Ovary (tissue), 7 donors: ENCODE measurements at regions not wholly inside any gene's neighbourhood (a gene's known extent, or its start where the extent isn't known, plus 50 kb on each side); places are given as distances from the start of the nearest gene placed in this dataset.

Experiments used
- DNase-seq, 5 donors: peaks; one replicate each; pipeline ENCODE4 v3.0.0-alpha.2; 2019 to 2020
- H3K27ac ChIP-seq, 2 donors: fragments of 200-600 bp; one replicate each; pipeline versions ENCODE4 v1.5.1 to v1.8.0; 2019 to 2022
- H3K27me3 ChIP-seq: fragments of 200-600 bp; one replicate; pipeline ENCODE4 v1.8.0; 2022
- H3K36me3 ChIP-seq: fragments of 200-600 bp; sonication (generic); one replicate; pipeline ENCODE4 v1.5.1; 2019
- H3K4me1 ChIP-seq: one replicate; pipeline ENCODE4 v1.8.1; 2013; ENCODE audit warnings: mild to moderate bottlenecking, moderate library complexity; ENCODE audit not compliant: insufficient read depth
- H3K4me3 ChIP-seq: fragments of 200-600 bp; sonication (generic); one replicate; pipeline ENCODE4 v1.5.1; 2017
- H3K9me3 ChIP-seq, 2 donors: fragments of 200-600 bp in 1 of 2; sonication (generic) in 1 of 2; one replicate each; pipeline versions ENCODE4 v1.5.1 to v1.8.1; 2013 to 2019; ENCODE audit warnings: mild to moderate bottlenecking in 1 of 2, moderate library complexity in 1 of 2
- EP300 ChIP-seq: sonication (generic); formaldehyde crosslinking; IDR thresholded peaks from one replicate; pipeline ENCODE4 v1.6.1; 2017; ENCODE audit warnings: antibody characterized with exemption
- POLR2A ChIP-seq: fragments of 450-650 bp; IDR thresholded peaks from one replicate; pipeline ENCODE4 v1.6.1; 2017; ENCODE audit warnings: antibody characterized with exemption, mild to moderate bottlenecking, moderate library complexity
- WGBS, 3 donors: extraction: QIAGEN DNeasy Blood & Tissue Kit in 1 of 3; methylation state at CpG; one replicate each; pipeline versions ENCODE4 v1.1.5 to v1.1.7; 2013 to 2017; 5-methylcytosine and 5-hydroxymethylcytosine counted together
- intact Hi-C, 4 donors: fragments of 100-400 bp; cut with DNase I; formaldehyde crosslinking; loops; one replicate each; pipeline versions ENCODE4 v1.11.0 to v1.15.1; 2022 to 2023
- TF ChIP-seq, protein P1 (sequence below), 3 donors: fragments of 450-650 bp in 2 of 3; fragments of 200-600 bp in 1 of 3; IDR thresholded peaks; one replicate each; pipeline versions ENCODE4 v1.5.1 to v1.8.0; 2016 to 2022; ENCODE audit warnings: antibody characterized with exemption in 3 of 3, mild to moderate bottlenecking in 1 of 3
- donor health status: DM: no; HTN: no; CAD: no; lungs with moderate emphysema.
- donor health status: DM: no; HTN: no; CAD: no.
- donor health status: Bipolar disorder and iron deficiency.
- donor health status: DM: no; HTN: no; CAD: no.
- donor health status: DM: yes; HTN: yes; CAD: no.

DNA sequence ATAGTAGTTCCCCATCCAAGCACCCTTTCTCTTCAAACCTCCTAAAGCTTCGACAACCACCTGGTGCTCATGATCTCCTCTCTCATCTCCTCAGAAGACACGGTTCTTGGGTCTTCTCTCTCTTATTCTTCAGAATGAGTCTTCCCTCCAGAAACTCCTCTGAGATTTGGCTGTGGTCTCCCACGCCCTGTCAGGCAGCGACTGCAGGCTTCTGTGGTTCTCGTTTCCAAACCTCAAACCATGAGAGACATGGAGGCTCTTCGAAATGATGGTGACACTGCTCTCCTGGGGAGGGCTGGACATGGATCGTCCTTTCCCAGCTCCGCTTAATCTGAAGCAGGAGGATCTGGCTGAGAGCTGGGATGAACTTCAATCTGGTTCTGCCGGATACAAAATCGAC lies 78.6 kb upstream of the PITRM1 start:
- Histone ChIP-seq H3K4me1 (no peaks in the 10 kb centered on the region), H3K27me3 (no peaks in the 10 kb centered on the region), H3K27ac (no peak overlapping the region), H3K36me3 (no peaks in the 10 kb centered on the region), H3K4me3 (no peak overlapping the region), H3K9me3 (no peaks in the 10 kb centered on the region)
- no peak for DNase-seq
- WGBS, 3 donors = 90 to 94% (median 91%) methylated on average over 10 of the region's 10 CpGs
- intact Hi-C loops = no loop called here
- TF ChIP-seq, protein P1, sequence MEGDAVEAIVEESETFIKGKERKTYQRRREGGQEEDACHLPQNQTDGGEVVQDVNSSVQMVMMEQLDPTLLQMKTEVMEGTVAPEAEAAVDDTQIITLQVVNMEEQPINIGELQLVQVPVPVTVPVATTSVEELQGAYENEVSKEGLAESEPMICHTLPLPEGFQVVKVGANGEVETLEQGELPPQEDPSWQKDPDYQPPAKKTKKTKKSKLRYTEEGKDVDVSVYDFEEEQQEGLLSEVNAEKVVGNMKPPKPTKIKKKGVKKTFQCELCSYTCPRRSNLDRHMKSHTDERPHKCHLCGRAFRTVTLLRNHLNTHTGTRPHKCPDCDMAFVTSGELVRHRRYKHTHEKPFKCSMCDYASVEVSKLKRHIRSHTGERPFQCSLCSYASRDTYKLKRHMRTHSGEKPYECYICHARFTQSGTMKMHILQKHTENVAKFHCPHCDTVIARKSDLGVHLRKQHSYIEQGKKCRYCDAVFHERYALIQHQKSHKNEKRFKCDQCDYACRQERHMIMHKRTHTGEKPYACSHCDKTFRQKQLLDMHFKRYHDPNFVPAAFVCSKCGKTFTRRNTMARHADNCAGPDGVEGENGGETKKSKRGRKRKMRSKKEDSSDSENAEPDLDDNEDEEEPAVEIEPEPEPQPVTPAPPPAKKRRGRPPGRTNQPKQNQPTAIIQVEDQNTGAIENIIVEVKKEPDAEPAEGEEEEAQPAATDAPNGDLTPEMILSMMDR (IDR thresholded peaks at IDR 0.05) = no peak
- TF ChIP-seq POLR2A (no peak), EP300 (no peak)

DNA sequence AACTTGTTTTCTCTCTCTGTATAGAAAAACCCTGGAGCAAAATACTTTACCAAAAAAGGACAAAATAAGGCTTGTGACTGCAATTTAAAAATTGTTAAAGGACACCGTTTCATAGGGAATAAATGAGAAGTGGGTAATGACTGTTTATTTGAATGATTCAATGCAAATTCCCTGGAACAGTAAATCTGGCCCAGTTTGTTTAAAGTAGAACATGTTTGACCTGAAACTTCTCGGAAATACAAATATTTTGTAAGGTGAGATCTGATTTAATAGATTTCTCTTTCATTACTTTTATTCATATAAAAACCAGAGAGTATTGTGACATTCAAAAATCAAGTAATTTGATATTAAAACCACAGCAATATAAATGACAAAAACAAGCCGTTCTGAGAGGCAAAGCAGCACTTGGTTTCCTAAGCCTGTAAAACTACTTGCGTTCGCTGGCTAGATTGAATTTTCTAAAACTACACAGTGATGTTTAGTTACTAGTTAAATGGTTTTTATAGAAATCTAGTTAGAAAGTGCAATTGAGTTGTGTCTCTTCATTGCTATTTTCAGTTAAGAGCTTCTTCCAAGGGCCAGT lies 76.8 kb upstream of the PITRM1 start:
- intact Hi-C loops = loop anchor here in 2 of 4 donors (10.0 kb wide), 2 partner anchors 525 to 1405 kb away; no protein-coding TSS in a partner anchor
- H3K36me3 ChIP-seq = no peaks in the 10 kb centered on the region
- no peak for DNase-seq
- H3K4me3 ChIP-seq = no peak overlapping the region
- no peak for TF ChIP-seq POLR2A
- no peak for TF ChIP-seq EP300
- WGBS, 3 donors = 38 to 55% (median 45%) methylated on average over 5 of the region's 5 CpGs
- no peaks in the 10 kb centered on the region for H3K9me3 ChIP-seq
- no peaks in the 10 kb centered on the region for H3K4me1 ChIP-seq
- H3K27ac ChIP-seq = peak overlapping the region in 1 of 2 donors; percentile 8
- no peaks in the 10 kb centered on the region for H3K27me3 ChIP-seq

DNA sequence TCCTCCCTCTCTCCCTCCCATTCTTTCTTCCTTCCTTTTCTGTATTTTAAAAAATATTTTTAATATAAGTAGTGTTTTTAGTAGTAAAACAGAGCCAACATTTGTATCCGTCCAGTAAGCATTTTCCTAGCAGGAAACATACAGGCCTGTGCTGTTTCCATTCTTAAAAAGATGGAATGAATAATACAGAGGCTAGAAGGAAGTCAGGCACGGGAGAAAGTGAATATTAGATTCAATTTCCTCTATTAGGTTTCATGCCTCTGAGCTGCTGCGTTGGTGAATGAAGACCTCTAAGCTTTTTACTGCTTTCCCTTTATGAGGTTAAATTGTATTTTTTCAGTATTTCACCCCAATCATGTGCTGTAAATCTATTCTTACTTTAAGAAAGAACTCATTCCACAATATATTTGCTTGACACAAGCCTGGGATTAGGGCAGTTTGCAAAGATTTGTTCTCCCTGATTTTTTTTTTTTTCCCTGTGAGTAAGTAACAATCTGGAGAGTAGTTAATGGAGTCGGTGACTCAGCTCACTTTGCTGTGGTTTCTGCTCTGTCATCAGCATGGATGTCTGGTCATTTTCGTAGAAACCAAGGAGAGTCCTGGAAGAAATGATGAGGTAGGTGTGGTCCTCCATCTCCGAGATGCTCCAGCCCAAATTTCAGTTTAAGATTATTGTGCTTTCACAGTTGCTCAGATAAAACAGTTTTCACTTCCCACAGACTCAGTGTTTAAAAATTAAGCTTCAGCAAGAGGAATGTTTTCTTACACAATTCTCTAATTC lies 76.1 kb upstream of the PITRM1 start:
- TF ChIP-seq EP300 = no peak
- Histone ChIP-seq H3K9me3 (no peaks in the 10 kb centered on the region), H3K27me3 (no peaks in the 10 kb centered on the region), H3K4me3 (no peak overlapping the region), H3K36me3 (no peaks in the 10 kb centered on the region), H3K4me1 (no peaks in the 10 kb centered on the region), H3K27ac (peak overlapping the region in 1 of 2 donors; percentile 8)
- WGBS, 3 donors = 4 to 13% (median 4%) methylated on average over 6 of the region's 6 CpGs
- DNase-seq = peak in 1 of 5 donors; percentile 37
- intact Hi-C loops = loop anchor here in 2 of 4 donors (10.0 kb wide), 2 partner anchors 526 to 1406 kb away; no protein-coding TSS in a partner anchor

DNA sequence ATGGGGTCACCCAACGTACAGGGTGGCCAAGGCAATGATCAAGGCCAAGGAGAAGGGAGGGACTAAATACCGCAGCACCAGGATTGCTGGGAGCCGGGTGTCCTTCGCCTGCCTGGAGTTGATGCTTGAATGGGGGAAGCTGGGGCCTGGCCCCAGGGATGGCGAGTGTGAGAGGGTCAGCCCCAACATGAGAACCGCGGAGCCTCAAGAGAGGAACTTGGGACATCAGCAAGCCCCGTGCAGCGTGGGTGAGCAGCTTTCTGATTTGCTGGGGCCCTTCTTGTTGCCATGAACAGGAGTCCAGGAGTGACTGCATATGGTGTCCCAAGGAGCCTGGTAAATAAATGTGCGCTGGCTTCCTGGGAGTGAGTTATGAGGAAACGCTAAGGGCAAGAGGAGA lies 72.8 kb upstream of the PITRM1 start:
- no peaks in the 10 kb centered on the region for H3K36me3 ChIP-seq
- intact Hi-C loops = loop anchor here in 2 of 4 donors (10.0 kb wide), 2 partner anchors 529 to 1409 kb away; no protein-coding TSS in a partner anchor
- H3K9me3 ChIP-seq = no peaks in the 10 kb centered on the region
- no peak overlapping the region for H3K27ac ChIP-seq
- no peak overlapping the region for H3K4me3 ChIP-seq
- DNase-seq = no peak
- WGBS, 3 donors = 96 to 98% (median 97%) methylated on average over 11 of the region's 11 CpGs
- no peaks in the 10 kb centered on the region for H3K27me3 ChIP-seq
- TF ChIP-seq, protein P1 (IDR thresholded peaks at IDR 0.05) = no peak
- H3K4me1 ChIP-seq = no peaks in the 10 kb centered on the region

DNA sequence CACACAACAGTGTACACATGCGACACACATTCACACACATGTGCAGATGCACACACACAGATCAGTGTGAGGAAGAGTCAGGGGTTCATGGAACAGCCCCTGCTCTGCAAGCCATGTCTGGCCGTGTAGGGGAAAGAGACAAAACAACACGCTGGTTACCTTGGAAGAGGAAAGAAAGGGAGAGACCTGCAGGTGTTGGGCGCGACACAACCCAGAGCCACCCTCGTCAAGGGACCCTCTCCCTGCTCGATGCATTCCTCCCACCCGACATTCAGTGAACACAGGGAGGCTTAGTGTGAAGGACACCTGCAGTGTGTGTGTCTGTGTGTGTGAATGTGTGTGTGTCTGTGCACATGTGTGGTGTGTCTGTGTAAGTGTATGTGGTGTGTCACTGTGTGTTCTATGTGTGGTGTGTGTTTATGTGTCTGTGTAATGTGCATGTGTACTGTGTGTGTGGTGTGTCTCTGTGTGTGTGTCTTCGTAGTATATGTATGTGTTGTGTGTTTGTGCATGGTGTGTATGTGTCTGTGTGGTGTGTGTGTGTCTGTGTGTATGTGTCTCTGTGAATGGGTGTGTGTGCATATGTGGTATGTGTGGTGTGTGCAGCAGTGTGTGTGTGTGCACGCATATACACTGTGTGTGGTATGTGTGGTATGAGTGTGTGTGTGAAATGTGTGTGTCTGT lies 69.5 kb upstream of the PITRM1 start:
- Histone ChIP-seq H3K9me3 (no peaks in the 10 kb centered on the region), H3K36me3 (no peaks in the 10 kb centered on the region), H3K4me3 (no peak overlapping the region), H3K27ac (no peak overlapping the region), H3K27me3 (no peaks in the 10 kb centered on the region), H3K4me1 (no peaks in the 10 kb centered on the region)
- intact Hi-C loops = loop anchor here in 2 of 4 donors (10.0 kb wide), 2 partner anchors 533 to 1413 kb away; no protein-coding TSS in a partner anchor
- TF ChIP-seq, protein P1 (IDR thresholded peaks at IDR 0.05) = no peak
- no peak for TF ChIP-seq EP300
- TF ChIP-seq POLR2A = no peak
- no peak for DNase-seq
- 82 to 91% (median 90%) methylated on average over 10 of the region's 10 CpGs for WGBS, 3 donors
